Smooth muscle cell (in vitro differentiated cells): ENCODE measurements at regions not wholly inside any gene's neighbourhood (a gene's known extent, or its start where the extent isn't known, plus 50 kb on each side); places are given as distances from the start of the nearest gene placed in this dataset.

Experiments used
- DNase-seq: peaks from one replicate; lab custom pipeline; 2025; ENCODE audit not compliant: unreplicated experiment; lab: John Stamatoyannopoulos, UW
- H2AFZ ChIP-seq: fragments of 200-600 bp; sonication (generic); 2 replicates; pipeline ENCODE4 v1.6.0; 2016; ENCODE audit warnings: antibody characterized with exemption, low read depth, mild to moderate bottlenecking
- H3F3A ChIP-seq: fragments of 200-600 bp; sonication (generic); 2 replicates; pipeline ENCODE4 v1.6.0; 2017; ENCODE audit warnings: antibody characterized with exemption, low read depth
- H3K27ac ChIP-seq: fragments of 200-600 bp; sonication (generic); 2 replicates; pipeline ENCODE4 v1.5.1; 2016; ENCODE audit warnings: low read depth, mild to moderate bottlenecking
- H3K27me3 ChIP-seq: fragments of 200-600 bp; sonication (generic); 2 replicates; pipeline ENCODE4 v1.6.1; 2016; ENCODE audit warnings: low read depth, mild to moderate bottlenecking
- H3K36me3 ChIP-seq: fragments of 200-600 bp; sonication (generic); 2 replicates; pipeline ENCODE4 v1.5.1; 2016; ENCODE audit warnings: low read depth
- H3K4me1 ChIP-seq: fragments of 200-600 bp; sonication (generic); 2 replicates; pipeline ENCODE4 v1.5.1; 2016; ENCODE audit warnings: low read depth
- H3K4me2 ChIP-seq: fragments of 200-600 bp; sonication (generic); 2 replicates; pipeline ENCODE4 v1.6.0; 2016; ENCODE audit warnings: mild to moderate bottlenecking
- H3K4me3 ChIP-seq: fragments of 200-600 bp; sonication (generic); 2 replicates; pipeline ENCODE4 v1.5.1; 2016; ENCODE audit warnings: mild to moderate bottlenecking
- H3K79me2 ChIP-seq: fragments of 200-600 bp; sonication (generic); 2 replicates; pipeline ENCODE4 v1.6.0; 2016; ENCODE audit warnings: low read depth, mild to moderate bottlenecking
- H3K9ac ChIP-seq: fragments of 200-600 bp; sonication (generic); 2 replicates; pipeline ENCODE4 v1.6.0; 2016; ENCODE audit warnings: low read depth
- H3K9me3 ChIP-seq: fragments of 200-600 bp; sonication (generic); replicated peaks from 2 replicates; pipeline ENCODE4 v1.5.1; 2016; ENCODE audit warnings: low read depth
- H4K20me1 ChIP-seq: fragments of 200-600 bp; sonication (generic); 2 replicates; pipeline ENCODE4 v1.6.0; 2016; ENCODE audit warnings: low read depth
- WGBS: methylation state at CpG from one replicate; pipeline ENCODE4 v1.1.7; 2016; ENCODE audit warnings: low lambda C conversion rate; 5-methylcytosine and 5-hydroxymethylcytosine counted together
- TF ChIP-seq, protein P1 (sequence below): fragments of 200-600 bp; sonication (generic); IDR thresholded peaks from 2 replicates; pipeline ENCODE4 v1.5.1; 2017; ENCODE audit warnings: borderline replicate concordance, mild to moderate bottlenecking, antibody characterized with exemption; ENCODE audit not compliant: insufficient read depth, poor library complexity, severe bottlenecking

DNA sequence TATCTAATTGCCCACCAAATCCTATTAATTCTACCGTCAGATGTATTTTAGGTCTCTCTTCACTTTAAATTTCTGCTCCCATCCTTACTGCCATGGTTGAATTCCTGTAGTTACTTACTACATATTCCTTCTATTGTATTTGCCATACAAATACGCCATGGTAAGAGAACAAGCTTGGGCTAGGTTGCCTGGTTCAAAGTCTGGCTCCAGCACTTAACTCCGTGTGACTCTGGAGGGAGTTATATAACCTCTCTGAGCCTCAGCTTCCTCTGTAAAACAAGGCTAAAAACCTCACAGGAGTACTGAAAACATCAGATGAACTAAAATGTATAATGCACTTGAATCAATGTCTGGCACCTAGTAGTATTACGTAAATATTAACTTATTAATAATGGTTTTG, 260.3 kb upstream of the RPS6KA3 start:
- Histone ChIP-seq H3K4me3 (no peak overlapping the region), H3K4me2 (no peak overlapping the region), H3K27me3 (no peaks in the 10 kb centered on the region), H3K4me1 (peaks cover 5% of the 10 kb centered on the region), H3K27ac (no peak overlapping the region), H3K9ac (no peak overlapping the region), H2AFZ (no peak overlapping the region), H3F3A (no peaks in the 10 kb centered on the region), H3K79me2 (no peaks in the 10 kb centered on the region), H3K36me3 (no peaks in the 10 kb centered on the region), H3K9me3 (no peaks in the 10 kb centered on the region), H4K20me1 (no peaks in the 10 kb centered on the region)
- WGBS = 72% methylated on average over 4 of the region's 4 CpGs
- no peak for DNase-seq
- TF ChIP-seq, protein P1, sequence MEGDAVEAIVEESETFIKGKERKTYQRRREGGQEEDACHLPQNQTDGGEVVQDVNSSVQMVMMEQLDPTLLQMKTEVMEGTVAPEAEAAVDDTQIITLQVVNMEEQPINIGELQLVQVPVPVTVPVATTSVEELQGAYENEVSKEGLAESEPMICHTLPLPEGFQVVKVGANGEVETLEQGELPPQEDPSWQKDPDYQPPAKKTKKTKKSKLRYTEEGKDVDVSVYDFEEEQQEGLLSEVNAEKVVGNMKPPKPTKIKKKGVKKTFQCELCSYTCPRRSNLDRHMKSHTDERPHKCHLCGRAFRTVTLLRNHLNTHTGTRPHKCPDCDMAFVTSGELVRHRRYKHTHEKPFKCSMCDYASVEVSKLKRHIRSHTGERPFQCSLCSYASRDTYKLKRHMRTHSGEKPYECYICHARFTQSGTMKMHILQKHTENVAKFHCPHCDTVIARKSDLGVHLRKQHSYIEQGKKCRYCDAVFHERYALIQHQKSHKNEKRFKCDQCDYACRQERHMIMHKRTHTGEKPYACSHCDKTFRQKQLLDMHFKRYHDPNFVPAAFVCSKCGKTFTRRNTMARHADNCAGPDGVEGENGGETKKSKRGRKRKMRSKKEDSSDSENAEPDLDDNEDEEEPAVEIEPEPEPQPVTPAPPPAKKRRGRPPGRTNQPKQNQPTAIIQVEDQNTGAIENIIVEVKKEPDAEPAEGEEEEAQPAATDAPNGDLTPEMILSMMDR = no peak

- TF ChIP-seq, protein P1 = no peak
- no peaks in the 10 kb centered on the region for H3K36me3 ChIP-seq
- H3K9me3 ChIP-seq = no peaks in the 10 kb centered on the region
- H3K79me2 ChIP-seq = no peaks in the 10 kb centered on the region
- no peaks in the 10 kb centered on the region for H4K20me1 ChIP-seq
- no peak overlapping the region for H3K27ac ChIP-seq
- no peak for DNase-seq
- H3K9ac ChIP-seq = no peak overlapping the region
- no peaks in the 10 kb centered on the region for H3F3A ChIP-seq
- H3K27me3 ChIP-seq = no peaks in the 10 kb centered on the region
- 42% methylated on average over 5 of the region's 5 CpGs for WGBS
- H2AFZ ChIP-seq = no peak overlapping the region
- H3K4me3 ChIP-seq = no peak overlapping the region
- H3K4me2 ChIP-seq = no peak overlapping the region
- no peaks in the 10 kb centered on the region for H3K4me1 ChIP-seq
These were observed 257.1 kb upstream of the RPS6KA3 start for GRCh38 chrX:20523626-20524312.

DNA sequence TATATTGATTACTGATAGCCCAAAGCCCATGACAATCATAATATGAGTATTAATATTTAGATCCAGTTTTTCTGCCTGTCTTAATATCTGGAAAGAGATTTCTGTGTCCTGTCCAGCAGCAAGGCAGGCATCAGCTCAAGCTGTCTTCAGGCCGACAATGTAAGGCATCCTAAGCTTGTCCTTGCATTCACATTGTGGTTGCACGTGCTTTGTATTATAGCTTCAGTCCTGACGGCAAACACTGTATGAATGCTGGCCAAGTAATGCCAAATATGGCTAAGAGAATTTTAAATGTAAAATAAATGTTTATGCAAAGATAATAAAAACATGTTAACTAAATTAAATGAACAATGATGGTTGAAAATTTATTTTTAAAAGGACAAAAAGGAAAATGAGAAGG, 255.7 kb upstream of the RPS6KA3 start:
- TF ChIP-seq, protein P1 = no peak
- DNase-seq = no peak
- no peak overlapping the region for H3K27ac ChIP-seq
- no peak overlapping the region for H3K9ac ChIP-seq
- H3K4me3 ChIP-seq = no peak overlapping the region
- 48% methylated on average over 3 of the region's 3 CpGs for WGBS
- H3F3A ChIP-seq = no peaks in the 10 kb centered on the region
- H3K4me1 ChIP-seq = no peaks in the 10 kb centered on the region
- H4K20me1 ChIP-seq = no peaks in the 10 kb centered on the region
- H3K9me3 ChIP-seq = no peaks in the 10 kb centered on the region
- H3K27me3 ChIP-seq = no peaks in the 10 kb centered on the region
- H3K79me2 ChIP-seq = no peaks in the 10 kb centered on the region
- no peaks in the 10 kb centered on the region for H3K36me3 ChIP-seq
- no peak overlapping the region for H3K4me2 ChIP-seq
- H2AFZ ChIP-seq = no peak overlapping the region

GRCh38 chrX:20521222-20521621, 254.5 kb upstream of the RPS6KA3 start:
- Histone ChIP-seq H3K36me3 (no peaks in the 10 kb centered on the region), H3K4me1 (no peaks in the 10 kb centered on the region), H3F3A (no peaks in the 10 kb centered on the region), H4K20me1 (no peaks in the 10 kb centered on the region), H3K27me3 (no peaks in the 10 kb centered on the region), H2AFZ (no peak overlapping the region), H3K27ac (no peak overlapping the region), H3K9me3 (no peaks in the 10 kb centered on the region), H3K79me2 (no peaks in the 10 kb centered on the region), H3K4me3 (no peak overlapping the region), H3K4me2 (no peak overlapping the region), H3K9ac (no peak overlapping the region)
- DNase-seq = no peak
- 44% methylated on average over 4 of the region's 4 CpGs for WGBS
- TF ChIP-seq, protein P1 = no peak
